HCT116 (cell line): ENCODE measurements at regions not wholly inside any gene's neighbourhood (a gene's known extent, or its start where the extent isn't known, plus 50 kb on each side); places are given as distances from the start of the nearest gene placed in this dataset.

Source experiments
- CTCF ChIP-seq, 3 experiments: fragments of 200-600 bp in 1 of 3; sonication (generic) in 1 of 3; IDR thresholded peaks in 2 of 3; conservative IDR thresholded peaks in 1 of 3; 2 replicates each; pipeline ENCODE4 v1.5.1; 2012 to 2017; ENCODE audit warnings: low read depth in 2 of 3, low read length in 2 of 3, antibody characterized with exemption in 1 of 3, borderline replicate concordance in 1 of 3, control low read depth in 1 of 3, mild to moderate bottlenecking in 1 of 3, mixed read lengths in 1 of 3, mixed run types in 1 of 3, moderate library complexity in 1 of 3; ENCODE audit not compliant: insufficient read depth in 1 of 3
- ELF1 ChIP-seq: IDR thresholded peaks from 2 replicates; pipeline ENCODE4 v1.6.1; 2012; ENCODE audit warnings: low read depth, borderline replicate concordance
- EZH2 ChIP-seq: fragments of 200-600 bp; sonication (generic); IDR thresholded peaks from 2 replicates; pipeline ENCODE4 v1.6.1; 2017; ENCODE audit warnings: antibody characterized with exemption, mixed run types
- EZH2phosphoT487 ChIP-seq: fragments of 200-600 bp; IDR thresholded peaks from 2 replicates; pipeline ENCODE4 v1.6.1; 2018; ENCODE audit warnings: antibody characterized with exemption, borderline replicate concordance
- FOSL1 ChIP-seq: IDR thresholded peaks from 2 replicates; pipeline ENCODE4 v1.6.1; 2012; ENCODE audit warnings: low read depth
- POLR2A ChIP-seq: IDR thresholded peaks from 2 replicates; pipeline ENCODE4 v1.7.0; 2011; ENCODE audit warnings: borderline replicate concordance; ENCODE audit not compliant: insufficient read depth, insufficient read length; ENCODE audit errors: extremely low read depth
- POLR2AphosphoS5 ChIP-seq: IDR thresholded peaks from 2 replicates; pipeline ENCODE4 v1.6.1; 2011; ENCODE audit warnings: mild to moderate bottlenecking, low read depth, low read length, moderate library complexity
- RAD21 ChIP-seq: IDR thresholded peaks from 2 replicates; pipeline ENCODE4 v1.6.1; 2012; ENCODE audit warnings: low read depth, mild to moderate bottlenecking
- REST ChIP-seq: IDR thresholded peaks from 2 replicates; pipeline ENCODE4 v1.6.1; 2012; ENCODE audit warnings: low read depth
- SIN3A ChIP-seq: IDR thresholded peaks from 2 replicates; pipeline ENCODE4 v1.6.1; 2012; ENCODE audit warnings: low read depth
- SRF ChIP-seq: IDR thresholded peaks from 2 replicates; pipeline ENCODE4 v1.6.1; 2012; ENCODE audit warnings: low read depth
- YY1 ChIP-seq: IDR thresholded peaks from 2 replicates; pipeline ENCODE4 v1.6.1; 2011; ENCODE audit warnings: low read length, low read depth, moderate library complexity, mild to moderate bottlenecking; ENCODE audit not compliant: insufficient replicate concordance; ENCODE audit errors: extremely low read depth
- ZFX ChIP-seq: fragments of 450-650 bp; IDR thresholded peaks from 2 replicates; pipeline ENCODE4 v1.6.1; 2017

GRCh38 chr17:71993363-71993762 lies 127.5 kb upstream of the SOX9 start:
- TF ChIP-seq POLR2A (no peak), EZH2phosphoT487 (no peak), ZFX (peak; percentile 24; the same call in 1 of the 2 replicates), EZH2 (no peak), POLR2AphosphoS5 (no peak), CTCF (IDR thresholded peaks at IDR 0.05 in 2 of 3, conservative IDR thresholded peaks at IDR 0.05 in 1 of 3; ENCODE audit: borderline replicate concordance in 1 of 3, insufficient read depth in 1 of 3, low read depth in 2 of 3, low read length in 2 of 3) (no peak), FOSL1 (no peak), REST (no peak), RAD21 (no peak), SRF (no peak), YY1 (no peak), SIN3A (no peak), ELF1 (no peak)
